Fibroblast of upper back skin (primary cell): ENCODE measurements at regions not wholly inside any gene's neighbourhood (a gene's known extent, or its start where the extent isn't known, plus 50 kb on each side); places are given as distances from the start of the nearest gene placed in this dataset.
"Not testable (repeated sequence)": the region's sequence is repeated elsewhere in the genome, so short reads cannot be mapped to it uniquely, and the experiment has no call there.

Source experiments
- DNase-seq: peaks from one replicate; pipeline ENCODE4 v3.0.0-alpha.2; 2013

- DNase-seq = no peak
Measured at GRCh38 chr1:157315544-157315943, 177.3 kb upstream of the ETV3 start.

DNA sequence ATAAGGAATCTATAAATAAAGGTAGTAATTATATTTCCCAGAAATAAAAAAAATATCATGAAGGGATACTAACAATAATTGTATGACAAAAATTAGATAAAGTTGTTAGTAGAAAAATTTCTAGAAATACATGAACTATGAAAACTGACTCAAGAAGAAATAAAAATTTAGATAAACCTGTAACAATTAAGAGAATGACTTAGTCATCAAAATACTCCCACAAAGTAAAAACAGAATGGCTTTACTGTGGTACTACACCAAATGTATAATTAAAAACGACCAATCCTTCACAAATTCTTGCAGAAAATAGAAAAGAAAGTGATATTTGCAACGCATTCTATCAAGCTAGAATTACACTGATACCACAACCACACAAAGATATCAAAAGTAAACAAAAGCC lies 176.2 kb upstream of the ETV3 start:
- no peak for DNase-seq

DNA sequence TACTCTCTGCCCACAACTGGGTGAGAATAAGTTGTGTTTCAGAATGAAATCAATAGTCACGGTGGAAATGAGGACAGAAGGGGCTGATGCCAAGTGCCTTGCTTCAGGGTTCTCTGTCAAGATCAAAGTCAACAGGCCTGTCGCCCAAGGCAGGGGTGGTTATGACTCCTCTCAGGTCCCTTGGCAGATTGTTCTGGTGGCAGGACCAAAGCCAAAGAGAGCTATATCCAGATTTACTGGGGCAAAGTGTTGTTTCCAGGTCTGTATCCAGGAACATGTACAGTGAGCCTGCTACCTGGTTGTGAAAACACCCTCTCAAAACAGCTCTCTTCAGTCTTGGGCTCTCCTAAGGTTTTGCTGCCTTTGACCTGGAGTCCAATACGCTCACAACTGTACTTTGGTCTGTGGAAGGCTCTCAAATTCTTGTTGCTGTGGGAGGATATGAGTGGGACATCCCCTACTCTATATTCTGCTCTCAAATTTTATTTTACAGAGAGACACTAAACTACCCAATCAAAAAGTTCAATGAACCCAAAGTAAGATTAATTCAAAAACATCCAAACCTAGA lies 175.1 kb upstream of the ETV3 start:
- DNase-seq = no peak

GRCh38 chr1:157312082-157312812 lies 174.1 kb upstream of the ETV3 start:
- DNase-seq = peak; percentile 34

- no peak for DNase-seq
Measured at GRCh38 chr1:157311730-157312081, 173.5 kb upstream of the ETV3 start.

DNA sequence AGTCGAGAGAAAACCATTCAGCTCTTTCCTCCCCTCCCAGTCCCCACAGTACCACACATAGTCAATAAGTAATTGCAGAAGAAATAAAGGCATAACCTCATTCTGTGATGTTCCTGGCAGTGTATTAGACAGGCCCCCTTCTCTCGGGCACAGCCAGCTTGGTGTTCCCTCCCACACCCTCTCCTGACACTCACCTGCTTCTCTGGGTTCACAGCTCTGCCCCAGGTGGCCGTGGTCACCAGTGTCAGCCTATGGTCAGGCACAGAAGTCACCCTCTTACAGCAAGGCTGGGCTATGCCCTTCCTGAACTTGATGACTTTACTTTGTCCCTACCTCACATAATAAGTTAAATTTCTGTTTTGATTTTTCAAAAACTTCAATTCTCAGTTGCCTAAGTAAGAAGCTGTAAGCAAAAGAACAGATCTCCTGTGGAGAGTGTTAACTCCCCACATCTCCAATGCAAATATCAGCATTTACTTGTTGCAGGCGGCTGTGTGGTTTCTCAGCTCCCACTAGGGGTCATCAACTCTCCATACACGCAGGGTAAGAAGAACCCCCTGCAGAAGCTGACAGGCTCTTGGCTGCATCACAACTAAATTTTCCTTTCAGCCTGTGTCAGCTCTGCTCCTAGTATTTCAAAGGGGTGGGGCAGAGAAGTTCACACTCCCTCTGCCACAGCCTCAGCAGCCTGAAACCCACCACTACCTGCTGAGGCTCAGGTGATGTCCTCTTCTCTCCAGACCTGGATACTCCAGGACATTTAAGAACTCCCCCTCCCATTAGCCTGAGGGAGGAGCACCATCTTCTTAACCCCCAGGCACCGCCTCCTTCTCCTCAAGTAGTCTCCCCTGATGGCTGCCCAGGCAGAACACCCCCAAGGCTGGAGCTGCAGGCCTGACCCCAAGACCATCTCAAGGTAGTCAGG lies 172.9 kb upstream of the ETV3 start:
- peak; percentile 22 for DNase-seq

DNA sequence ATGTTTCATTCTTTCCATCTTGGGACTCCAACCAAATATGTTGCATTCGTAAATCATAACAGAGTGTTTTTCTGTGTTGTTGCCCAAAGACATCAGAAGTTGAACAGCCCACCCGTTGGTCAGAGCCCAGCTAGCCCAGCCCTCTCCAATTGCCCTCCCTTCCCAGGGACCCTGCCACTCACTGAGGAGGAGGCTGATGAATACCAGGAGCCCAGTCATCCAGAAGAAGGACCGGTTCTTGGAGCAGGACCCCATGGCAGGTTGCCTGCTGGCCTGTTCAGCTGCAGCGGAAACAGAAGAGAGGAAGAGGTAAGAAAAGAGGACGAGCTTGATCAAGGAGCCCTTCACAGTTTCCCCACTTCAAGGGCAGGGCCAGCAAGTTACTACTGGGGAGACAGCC lies 172.2 kb upstream of the ETV3 start:
- no peak for DNase-seq

DNA sequence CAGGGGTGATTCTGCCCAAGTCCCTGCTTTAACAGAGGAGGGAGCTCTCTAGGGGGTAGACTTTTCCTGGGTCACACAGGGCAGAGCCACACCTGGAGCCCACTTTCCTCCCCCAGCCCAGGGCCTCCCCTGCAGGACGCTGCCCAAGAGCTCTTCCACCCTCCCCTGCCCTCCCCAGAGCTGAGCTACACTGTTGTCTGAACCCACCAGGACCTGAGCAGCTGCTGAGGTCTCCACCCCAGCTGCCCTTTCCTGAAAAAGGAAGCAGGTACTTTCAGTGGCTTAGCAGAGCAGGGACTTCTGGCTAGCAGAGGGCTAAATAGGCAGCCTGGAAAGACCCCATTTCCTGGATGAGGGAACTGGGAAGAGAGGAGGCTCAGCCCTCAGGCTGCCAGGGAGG lies 169.3 kb upstream of the ETV3 start:
- no peak for DNase-seq

- DNase-seq = no peak
Measured at GRCh38 chr1:157306896-157307295, 168.7 kb upstream of the ETV3 start.

DNA sequence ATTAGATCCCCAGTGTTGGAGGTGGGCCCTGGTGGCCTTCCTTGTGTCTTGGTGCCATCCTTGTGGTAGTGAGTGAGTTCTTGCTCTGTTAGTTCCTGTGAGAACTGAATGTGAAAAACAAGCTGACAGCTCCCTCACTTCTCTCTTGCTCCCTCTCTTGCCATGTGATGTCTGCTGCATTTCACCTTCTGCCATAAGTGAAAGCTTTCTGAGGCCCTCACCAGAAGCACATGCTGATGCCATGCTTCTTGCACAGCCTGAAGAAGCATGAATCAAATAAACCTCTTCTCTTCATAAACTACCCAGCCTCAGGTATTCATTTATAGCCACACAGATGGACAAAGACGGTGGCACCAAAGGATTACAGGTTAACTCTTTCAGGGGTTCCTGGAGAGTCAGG lies 166.1 kb upstream of the ETV3 start:
- DNase-seq = no peak

- DNase-seq = no peak
Measured at GRCh38 chr1:157302724-157303123, 164.5 kb upstream of the ETV3 start.

DNA sequence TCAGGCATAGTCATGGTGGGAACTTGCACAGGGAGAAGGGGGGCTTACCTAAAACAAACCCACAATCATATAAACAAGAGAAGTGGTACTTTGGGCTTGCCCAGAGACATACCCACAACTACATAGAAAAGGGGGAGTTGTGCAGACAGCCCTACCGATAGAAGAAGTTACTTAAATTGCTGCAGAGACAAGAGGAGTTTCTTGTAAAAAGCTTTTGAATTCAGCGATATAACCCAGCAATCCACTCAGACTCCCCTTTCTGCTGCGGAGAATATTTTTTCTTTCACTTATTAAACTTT lies 164.0 kb upstream of the ETV3 start:
- no peak for DNase-seq

- DNase-seq = no peak
Measured at GRCh38 chr1:157301477-157302198, 163.4 kb upstream of the ETV3 start.

GRCh38 chr1:157294387-157295145 lies 156.4 kb upstream of the ETV3 start:
- DNase-seq = not testable (repeated sequence)

GRCh38 chr1:157292809-157293564 lies 154.8 kb upstream of the ETV3 start:
- no peak for DNase-seq

DNA sequence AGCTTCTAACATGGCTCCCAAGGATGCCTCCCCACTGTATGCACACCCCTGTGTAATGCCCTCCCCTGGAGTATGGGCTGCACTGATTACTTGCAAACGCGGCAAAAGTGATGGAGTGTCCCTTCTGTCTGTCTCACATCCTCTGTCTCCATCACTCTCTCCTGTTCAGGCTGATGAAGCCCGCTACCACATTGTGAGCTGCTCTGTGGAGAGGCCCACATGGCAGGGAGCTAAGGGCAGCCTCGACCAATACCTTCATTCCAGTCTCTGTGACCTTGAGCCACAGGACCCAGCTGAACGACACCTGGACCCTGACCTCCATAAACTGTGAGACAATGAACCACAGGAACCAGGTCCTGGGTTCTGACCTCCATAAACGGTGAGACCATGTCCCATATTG lies 154.1 kb upstream of the ETV3 start:
- DNase-seq = no peak

DNA sequence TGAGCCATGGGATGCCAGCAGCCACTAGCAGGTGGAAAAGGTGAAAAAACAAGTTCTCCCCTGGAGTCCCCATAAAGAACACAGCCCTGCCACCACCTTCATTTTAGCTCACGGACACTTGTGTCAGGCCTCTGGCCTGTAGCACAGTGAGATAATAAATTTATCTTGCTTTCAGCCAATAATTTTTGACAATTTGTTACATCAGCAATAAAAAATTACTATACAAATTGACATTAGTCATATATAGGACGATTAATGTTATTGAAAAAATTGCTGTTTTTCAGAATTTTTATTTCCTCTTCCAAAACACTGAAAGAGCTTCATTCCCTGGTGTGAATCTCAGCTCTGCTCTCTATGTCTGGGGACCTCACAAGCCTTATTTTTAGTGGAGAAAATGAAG lies 152.9 kb upstream of the ETV3 start:
- DNase-seq = no peak

GRCh38 chr1:157289424-157290105 lies 151.4 kb upstream of the ETV3 start:
- DNase-seq = no peak

GRCh38 chr1:157288996-157289395 lies 150.8 kb upstream of the ETV3 start:
- no peak for DNase-seq

DNA sequence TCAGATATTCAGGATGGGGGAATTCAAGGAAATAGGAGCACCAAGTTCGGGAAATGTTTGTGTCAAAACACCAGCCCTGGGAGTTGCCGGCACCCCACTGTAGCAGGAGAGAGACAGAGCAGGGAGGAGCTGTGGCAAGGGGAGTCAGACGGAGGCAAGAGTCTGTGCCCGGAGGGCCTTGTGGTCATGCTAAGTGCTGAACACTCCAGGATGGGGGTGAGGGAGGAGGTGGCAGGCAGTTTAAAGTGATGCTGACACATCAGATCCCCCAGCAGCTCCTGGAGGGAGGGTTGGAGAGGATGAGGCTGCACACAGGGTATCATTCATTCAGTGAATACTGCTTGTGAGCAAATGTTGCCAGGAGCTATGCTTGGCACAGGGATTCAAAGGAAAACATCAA lies 150.3 kb upstream of the ETV3 start:
- DNase-seq = no peak

DNA sequence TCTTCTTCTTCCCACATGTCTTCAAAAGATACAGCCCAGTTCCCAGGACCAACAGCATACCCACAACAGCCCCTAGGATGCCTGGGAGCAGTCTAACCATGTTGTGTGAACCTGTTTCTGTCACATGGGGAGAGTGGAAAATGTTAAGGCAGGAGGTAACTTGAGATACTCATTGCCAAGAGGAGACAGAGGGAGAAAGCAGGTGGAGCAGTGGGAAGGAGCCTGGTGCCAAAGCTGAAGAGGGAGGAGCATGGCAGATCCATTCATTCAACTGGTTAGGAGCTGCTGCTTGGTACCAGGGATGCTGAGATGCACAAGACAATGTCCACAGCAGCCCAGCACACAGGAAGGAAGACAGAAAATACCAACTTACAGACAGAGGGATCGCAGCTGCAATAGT lies 149.8 kb upstream of the ETV3 start:
- DNase-seq = no peak
